Stimulated activated naive CD8-positive, alpha-beta T cell treated with anti-CD3 and anti-CD28 coated beads, Interleukin-15, Interleukin-2, amounts not matched to agents 100 ng/mL and 50 ng/mL, for 24 hours (primary cell): ENCODE measurements at regions not wholly inside any gene's neighbourhood (a gene's known extent, or its start where the extent isn't known, plus 50 kb on each side); places are given as distances from the start of the nearest gene placed in this dataset.

ENCODE experiments used
- H3K27ac Mint-ChIP-seq: one replicate; pipeline ENCODE4 v1.8.0; 2021; ENCODE audit warnings: mild to moderate bottlenecking, mixed read lengths
- H3K27me3 Mint-ChIP-seq: one replicate; pipeline ENCODE4 v1.8.0; 2021; ENCODE audit warnings: mixed read lengths
- H3K36me3 Mint-ChIP-seq: one replicate; pipeline ENCODE4 v1.8.0; 2021; ENCODE audit warnings: low read depth, mixed read lengths
- H3K4me1 Mint-ChIP-seq: one replicate; pipeline ENCODE4 v1.8.0; 2021; ENCODE audit warnings: low read depth, mixed read lengths
- H3K4me3 Mint-ChIP-seq: one replicate; pipeline ENCODE4 v1.8.0; 2021; ENCODE audit warnings: mild to moderate bottlenecking, mixed read lengths
- H3K9me3 Mint-ChIP-seq: one replicate; pipeline ENCODE4 v1.8.0; 2021; ENCODE audit warnings: mixed read lengths

GRCh38 chr17:13209081-13209480 is 191.3 kb upstream of the ELAC2 start:
- Mint-ChIP-seq H3K4me1 (no peaks in the 10 kb centered on the region), H3K9me3 (peaks cover 12% of the 10 kb centered on the region), H3K4me3 (no peak overlapping the region), H3K36me3 (no peaks in the 10 kb centered on the region), H3K27ac (no peak overlapping the region), H3K27me3 (no peaks in the 10 kb centered on the region)

- Mint-ChIP-seq H3K27me3 (no peaks in the 10 kb centered on the region), H3K27ac (no peak overlapping the region), H3K9me3 (peaks cover 12% of the 10 kb centered on the region), H3K36me3 (no peaks in the 10 kb centered on the region), H3K4me1 (no peaks in the 10 kb centered on the region), H3K4me3 (no peak overlapping the region)
Observed at GRCh38 chr17:13204607-13205237, 186.9 kb upstream of the ELAC2 start.

- H3K4me1 Mint-ChIP-seq, result no peaks in the 10 kb centered on the region
- H3K4me3 Mint-ChIP-seq, result no peak overlapping the region
- peaks cover 8% of the 10 kb centered on the region for H3K9me3 Mint-ChIP-seq
- no peak overlapping the region for H3K27ac Mint-ChIP-seq
- H3K27me3 Mint-ChIP-seq, result no peaks in the 10 kb centered on the region
- no peaks in the 10 kb centered on the region for H3K36me3 Mint-ChIP-seq
Observed at GRCh38 chr17:13202835-13203234, 185.0 kb upstream of the ELAC2 start.

- H3K4me1 Mint-ChIP-seq, result no peaks in the 10 kb centered on the region
- H3K27me3 Mint-ChIP-seq, result no peaks in the 10 kb centered on the region
- no peak overlapping the region for H3K4me3 Mint-ChIP-seq
- H3K9me3 Mint-ChIP-seq, result peaks cover 8% of the 10 kb centered on the region
- no peaks in the 10 kb centered on the region for H3K36me3 Mint-ChIP-seq
- H3K27ac Mint-ChIP-seq, result no peak overlapping the region
Observed at GRCh38 chr17:13200671-13201070, 182.8 kb upstream of the ELAC2 start.

GRCh38 chr17:13199425-13199824 is 181.6 kb upstream of the ELAC2 start:
- Mint-ChIP-seq H3K27ac (no peak overlapping the region), H3K4me1 (no peaks in the 10 kb centered on the region), H3K36me3 (no peaks in the 10 kb centered on the region), H3K4me3 (no peak overlapping the region), H3K9me3 (peaks cover 7% of the 10 kb centered on the region), H3K27me3 (no peaks in the 10 kb centered on the region)

- H3K27ac Mint-ChIP-seq, result no peak overlapping the region
- no peaks in the 10 kb centered on the region for H3K4me1 Mint-ChIP-seq
- H3K9me3 Mint-ChIP-seq, result peaks cover 7% of the 10 kb centered on the region
- no peaks in the 10 kb centered on the region for H3K36me3 Mint-ChIP-seq
- no peaks in the 10 kb centered on the region for H3K27me3 Mint-ChIP-seq
- no peak overlapping the region for H3K4me3 Mint-ChIP-seq
Observed at GRCh38 chr17:13197586-13197985, 179.8 kb upstream of the ELAC2 start.

- Mint-ChIP-seq H3K4me3 (no peak overlapping the region), H3K4me1 (no peaks in the 10 kb centered on the region), H3K36me3 (no peaks in the 10 kb centered on the region), H3K9me3 (peaks cover 21% of the 10 kb centered on the region), H3K27me3 (no peaks in the 10 kb centered on the region), H3K27ac (no peak overlapping the region)
Observed at GRCh38 chr17:13194887-13195286, 177.1 kb upstream of the ELAC2 start.

GRCh38 chr17:13182854-13183253 is 165.0 kb upstream of the ELAC2 start:
- no peak overlapping the region for H3K27ac Mint-ChIP-seq
- no peaks in the 10 kb centered on the region for H3K4me1 Mint-ChIP-seq
- H3K27me3 Mint-ChIP-seq, result peaks cover 6% of the 10 kb centered on the region
- H3K4me3 Mint-ChIP-seq, result no peak overlapping the region
- H3K36me3 Mint-ChIP-seq, result no peaks in the 10 kb centered on the region
- peaks cover 16% of the 10 kb centered on the region for H3K9me3 Mint-ChIP-seq

GRCh38 chr17:13182450-13182849 is 164.6 kb upstream of the ELAC2 start:
- Mint-ChIP-seq H3K9me3 (peaks cover 16% of the 10 kb centered on the region), H3K27ac (no peak overlapping the region), H3K27me3 (peaks cover 6% of the 10 kb centered on the region), H3K4me1 (no peaks in the 10 kb centered on the region), H3K4me3 (no peak overlapping the region), H3K36me3 (no peaks in the 10 kb centered on the region)

GRCh38 chr17:13181683-13182082 is 163.9 kb upstream of the ELAC2 start:
- H3K27me3 Mint-ChIP-seq, result peaks cover 6% of the 10 kb centered on the region
- no peaks in the 10 kb centered on the region for H3K4me1 Mint-ChIP-seq
- no peak overlapping the region for H3K4me3 Mint-ChIP-seq
- H3K36me3 Mint-ChIP-seq, result no peaks in the 10 kb centered on the region
- peaks cover 13% of the 10 kb centered on the region for H3K9me3 Mint-ChIP-seq
- H3K27ac Mint-ChIP-seq, result no peak overlapping the region

GRCh38 chr17:13176436-13176835 is 158.6 kb upstream of the ELAC2 start:
- peaks cover 6% of the 10 kb centered on the region for H3K27me3 Mint-ChIP-seq
- H3K27ac Mint-ChIP-seq, result no peak overlapping the region
- no peaks in the 10 kb centered on the region for H3K36me3 Mint-ChIP-seq
- no peaks in the 10 kb centered on the region for H3K4me1 Mint-ChIP-seq
- H3K4me3 Mint-ChIP-seq, result no peak overlapping the region
- H3K9me3 Mint-ChIP-seq, result peaks cover 21% of the 10 kb centered on the region

- Mint-ChIP-seq H3K27ac (no peak overlapping the region), H3K9me3 (peaks cover 22% of the 10 kb centered on the region), H3K27me3 (no peaks in the 10 kb centered on the region), H3K36me3 (no peaks in the 10 kb centered on the region), H3K4me1 (no peaks in the 10 kb centered on the region), H3K4me3 (no peak overlapping the region)
Observed at GRCh38 chr17:13171790-13172189, 154.0 kb upstream of the ELAC2 start.

GRCh38 chr17:13162361-13162760 is 144.5 kb upstream of the ELAC2 start:
- no peak overlapping the region for H3K4me3 Mint-ChIP-seq
- H3K27ac Mint-ChIP-seq, result no peak overlapping the region
- H3K27me3 Mint-ChIP-seq, result no peaks in the 10 kb centered on the region
- H3K36me3 Mint-ChIP-seq, result no peaks in the 10 kb centered on the region
- H3K4me1 Mint-ChIP-seq, result no peaks in the 10 kb centered on the region
- H3K9me3 Mint-ChIP-seq, result peaks cover 3% of the 10 kb centered on the region

- Mint-ChIP-seq H3K4me3 (no peak overlapping the region), H3K27ac (no peak overlapping the region), H3K4me1 (no peaks in the 10 kb centered on the region), H3K9me3 (no peaks in the 10 kb centered on the region), H3K27me3 (no peaks in the 10 kb centered on the region), H3K36me3 (no peaks in the 10 kb centered on the region)
Observed at GRCh38 chr17:13160790-13161189, 143.0 kb upstream of the ELAC2 start.

- H3K4me1 Mint-ChIP-seq, result no peaks in the 10 kb centered on the region
- H3K27ac Mint-ChIP-seq, result no peak overlapping the region
- H3K4me3 Mint-ChIP-seq, result no peak overlapping the region
- H3K9me3 Mint-ChIP-seq, result no peaks in the 10 kb centered on the region
- no peaks in the 10 kb centered on the region for H3K27me3 Mint-ChIP-seq
- no peaks in the 10 kb centered on the region for H3K36me3 Mint-ChIP-seq
Observed at GRCh38 chr17:13160296-13160695, 142.5 kb upstream of the ELAC2 start.

GRCh38 chr17:13158494-13159240 is 140.8 kb upstream of the ELAC2 start:
- no peak overlapping the region for H3K27ac Mint-ChIP-seq
- H3K4me3 Mint-ChIP-seq, result no peak overlapping the region
- no peaks in the 10 kb centered on the region for H3K36me3 Mint-ChIP-seq
- H3K4me1 Mint-ChIP-seq, result no peaks in the 10 kb centered on the region
- H3K9me3 Mint-ChIP-seq, result no peaks in the 10 kb centered on the region
- H3K27me3 Mint-ChIP-seq, result no peaks in the 10 kb centered on the region
